HEK293T (cell line): ENCODE measurements at regions not wholly inside any gene's neighbourhood (a gene's known extent, or its start where the extent isn't known, plus 50 kb on each side); places are given as distances from the start of the nearest gene placed in this dataset.

Source experiments
- BHLHE40 ChIP-seq: fragments of 450-650 bp; IDR thresholded peaks from 2 replicates; pipeline ENCODE4 v1.6.1; 2016; ENCODE audit warnings: mild to moderate bottlenecking, moderate library complexity, borderline replicate concordance
- FOXA1 ChIP-seq: fragments of 450-650 bp; IDR thresholded peaks from 2 replicates; pipeline ENCODE4 v1.6.1; 2016; ENCODE audit warnings: mild to moderate bottlenecking
- FOXM1 ChIP-seq: fragments of 450-650 bp; IDR thresholded peaks from 2 replicates; pipeline ENCODE4 v1.6.1; 2017; ENCODE audit warnings: mild to moderate bottlenecking, borderline replicate concordance
- HDGF ChIP-seq: fragments of 450-650 bp; IDR thresholded peaks from 2 replicates; pipeline ENCODE4 v1.6.1; 2017; ENCODE audit warnings: antibody characterized with exemption, borderline replicate concordance

GRCh38 chr2:3927031-3927430 is 223.7 kb downstream of the DCDC2C start:
- no peak for TF ChIP-seq BHLHE40
- TF ChIP-seq FOXM1 = no peak
- no peak for TF ChIP-seq HDGF
- no peak for TF ChIP-seq FOXA1
